ENCODE measurements at regions not wholly inside any gene's neighbourhood (a gene's known extent, or its start where the extent isn't known, plus 50 kb on each side); places are given as distances from the start of the nearest gene placed in this dataset.
"Not testable (repeated sequence)": the region's sequence is repeated elsewhere in the genome, so short reads cannot be mapped to it uniquely, and the experiment has no call there.

GRCh38 chr5:106874974-106875373 lies 795.8 kb downstream of the EFNA5 start:
- DNase-seq, result no peak

GRCh38 chr5:106874531-106874930 lies 796.2 kb downstream of the EFNA5 start:
- no peak for DNase-seq

GRCh38 chr5:106873568-106873967 lies 797.2 kb downstream of the EFNA5 start:
- DNase-seq, result no peak

GRCh38 chr5:106865279-106865678 lies 805.5 kb downstream of the EFNA5 start:
- DNase-seq, result no peak

DNA sequence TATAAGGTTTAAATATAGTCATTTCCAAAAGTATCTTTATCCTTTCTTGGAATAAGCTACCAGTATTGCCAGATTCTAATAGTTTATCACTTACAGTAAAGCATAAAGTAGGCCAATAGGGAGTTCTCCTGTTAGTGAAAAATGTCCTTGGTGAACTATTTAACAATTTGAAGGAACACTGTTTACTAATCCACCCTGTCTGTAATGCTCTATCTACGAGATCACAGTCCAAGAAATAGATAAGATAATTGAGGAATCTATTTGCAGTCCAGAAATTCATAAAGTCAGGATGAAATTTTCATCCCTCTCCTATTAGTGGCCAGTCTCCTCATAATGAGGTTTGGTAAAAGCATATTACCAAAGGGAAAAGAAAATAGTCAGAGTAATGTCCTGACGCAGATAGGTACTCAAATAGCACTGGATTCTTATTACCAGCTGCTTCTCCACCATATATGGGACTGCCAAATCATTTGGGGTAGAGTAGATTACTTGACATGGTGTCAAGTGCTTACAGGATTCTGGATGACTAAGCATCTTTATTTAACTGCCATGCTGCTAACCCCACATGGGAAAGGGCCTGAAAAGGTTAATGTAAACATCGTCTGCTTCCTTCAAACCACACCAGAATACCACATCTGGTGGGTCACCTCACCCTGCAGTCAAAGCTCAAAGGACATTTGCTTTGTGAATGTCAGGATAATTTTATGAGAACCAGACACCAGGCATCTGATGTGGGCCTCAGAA lies 808.1 kb downstream of the EFNA5 start:
- no peak for DNase-seq

DNA sequence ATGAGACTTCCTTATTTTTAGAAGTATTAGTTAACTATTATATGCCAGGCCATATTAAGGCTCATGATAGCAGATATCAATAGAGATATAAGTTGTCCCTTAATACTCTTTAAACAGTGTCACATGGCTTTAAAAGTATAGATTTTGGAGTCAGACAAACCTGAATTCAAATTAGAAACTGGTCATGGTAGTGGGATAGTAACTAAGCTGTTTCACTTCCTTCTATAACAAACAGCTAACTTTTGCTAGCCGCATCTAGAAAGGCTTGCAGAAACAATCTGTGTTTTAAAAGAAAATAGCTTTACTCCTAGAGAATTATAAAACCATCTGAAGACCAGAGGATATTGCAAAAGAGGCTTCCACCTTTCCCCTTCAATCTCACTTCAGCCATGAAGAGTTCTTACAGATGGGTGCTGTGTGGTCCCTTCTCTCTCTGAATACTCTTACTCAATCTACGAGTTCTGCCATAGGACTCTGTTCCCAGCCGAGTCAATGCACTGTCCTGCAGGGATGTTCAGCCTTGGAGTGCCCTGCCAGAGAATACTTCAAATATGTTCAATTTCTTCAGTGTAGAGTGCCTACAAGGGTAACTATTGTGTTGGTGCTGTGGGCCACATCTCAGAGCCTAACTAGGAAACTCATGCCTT lies 810.2 kb downstream of the EFNA5 start:
- DNase-seq, result no peak

DNA sequence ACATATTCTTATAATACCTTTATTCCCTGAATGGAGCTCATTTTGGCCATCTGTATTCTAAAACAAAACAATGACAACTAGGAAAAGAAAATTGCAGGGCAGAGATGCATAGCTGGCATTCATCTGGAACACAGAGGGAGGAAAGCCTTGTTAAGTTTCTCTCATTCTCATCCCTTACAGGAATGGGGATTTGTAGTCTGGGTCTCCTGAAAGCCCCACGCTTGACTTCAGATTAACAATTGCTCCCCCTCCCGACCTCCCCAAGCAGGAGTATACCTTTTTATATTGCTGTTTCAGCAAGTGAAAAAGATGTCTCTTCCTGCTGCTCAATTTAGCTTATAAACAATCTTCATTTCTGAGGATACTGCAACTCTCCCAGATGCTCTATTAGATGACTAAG lies 812.1 kb downstream of the EFNA5 start:
- DNase-seq, result no peak

DNA sequence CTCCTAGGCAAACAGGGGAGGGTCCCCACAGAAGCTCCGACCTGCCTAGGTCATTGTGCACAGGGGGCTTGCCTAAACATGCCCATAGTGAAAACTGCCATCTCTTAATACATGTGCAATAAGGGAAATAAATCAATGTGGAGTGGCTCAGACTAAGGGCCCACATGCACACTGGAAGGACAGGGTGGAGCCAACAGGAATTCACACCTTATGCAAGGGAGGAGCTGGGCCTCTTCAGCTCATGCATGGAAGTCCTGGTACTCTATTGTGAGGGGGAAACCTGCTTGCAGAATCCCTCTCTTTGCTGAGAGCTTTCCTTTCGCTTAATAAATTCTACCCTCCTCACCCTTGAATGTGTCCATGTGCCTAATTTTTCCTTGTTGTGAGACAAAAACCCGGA lies 815.8 kb downstream of the EFNA5 start:
- DNase-seq, result no peak

DNA sequence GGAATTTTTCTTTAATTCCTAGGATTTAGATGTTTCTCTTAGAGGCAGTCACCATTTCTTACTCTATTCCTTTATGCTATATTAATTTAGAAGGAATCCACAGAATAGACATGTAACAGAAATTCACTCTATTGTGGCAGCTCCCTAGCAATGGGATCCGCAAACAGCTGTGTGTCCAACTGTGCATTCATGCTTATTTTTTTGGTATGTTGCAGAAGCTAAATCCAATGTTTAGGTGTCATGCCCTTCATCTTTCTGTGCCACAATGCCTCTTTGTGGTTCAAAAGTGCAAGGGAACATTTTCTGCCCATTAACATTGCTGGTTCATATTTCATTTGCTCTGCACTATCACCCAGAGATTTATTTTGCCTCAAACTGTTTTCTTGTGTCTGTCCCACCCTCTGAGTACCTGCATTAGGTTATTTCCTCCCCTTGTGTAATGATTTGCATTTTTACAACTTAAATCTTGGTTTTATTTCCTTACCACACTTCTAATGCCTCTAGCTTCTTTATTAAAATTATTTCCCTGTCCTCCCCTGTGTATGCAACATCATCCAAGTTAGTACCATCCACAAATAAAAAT lies 816.5 kb downstream of the EFNA5 start:
- no peak for DNase-seq

DNA sequence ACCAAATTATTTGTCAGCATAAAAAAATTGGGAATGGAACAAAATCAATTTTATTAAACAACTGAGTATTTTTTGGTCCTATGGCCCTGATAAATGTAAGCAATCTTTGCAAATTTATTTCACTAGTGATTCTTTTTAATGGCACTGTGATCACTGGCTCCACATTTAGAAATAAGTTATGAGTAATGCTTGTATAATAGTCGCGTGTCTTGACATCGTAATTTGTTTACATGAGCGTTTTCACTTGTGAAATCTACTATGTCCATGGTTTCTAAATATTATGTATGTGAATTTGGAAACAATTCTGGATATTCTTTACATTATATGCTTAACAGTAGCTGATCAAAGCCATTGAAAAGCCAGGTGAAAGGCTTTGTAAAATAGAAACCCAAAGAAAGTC lies 817.5 kb downstream of the EFNA5 start:
- DNase-seq, result no peak

DNA sequence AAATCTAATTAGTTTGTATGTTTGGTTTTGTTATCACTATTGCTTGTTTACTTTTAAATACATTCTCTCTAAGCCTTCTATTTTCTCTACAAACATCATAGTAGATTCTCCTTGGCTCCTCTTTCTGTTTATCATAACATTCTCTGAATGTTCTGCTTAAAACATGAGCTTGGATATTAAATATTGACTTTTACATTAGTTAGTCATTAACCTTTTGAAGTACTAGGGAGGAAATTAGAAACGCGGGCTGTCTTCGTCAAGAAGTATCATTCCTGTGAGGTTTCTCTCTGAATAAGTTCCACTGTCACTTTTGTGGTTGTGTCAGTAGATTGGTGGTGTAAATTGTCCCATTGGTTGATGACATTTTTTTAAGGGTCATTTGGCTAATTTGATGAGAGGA lies 821.5 kb downstream of the EFNA5 start:
- no peak for DNase-seq

GRCh38 chr5:106843812-106844416 lies 826.8 kb downstream of the EFNA5 start:
- no peak for DNase-seq

- no peak for DNase-seq
Measured at GRCh38 chr5:106833517-106833916, 837.2 kb downstream of the EFNA5 start.

GRCh38 chr5:106827061-106827460 lies 843.7 kb downstream of the EFNA5 start:
- DNase-seq, result no peak

GRCh38 chr5:106825374-106825773 lies 845.4 kb downstream of the EFNA5 start:
- DNase-seq, result no peak

GRCh38 chr5:106822851-106823250 lies 847.9 kb downstream of the EFNA5 start:
- DNase-seq, result no peak

- no peak for DNase-seq
Measured at GRCh38 chr5:106818552-106818951, 852.2 kb downstream of the EFNA5 start.

DNA sequence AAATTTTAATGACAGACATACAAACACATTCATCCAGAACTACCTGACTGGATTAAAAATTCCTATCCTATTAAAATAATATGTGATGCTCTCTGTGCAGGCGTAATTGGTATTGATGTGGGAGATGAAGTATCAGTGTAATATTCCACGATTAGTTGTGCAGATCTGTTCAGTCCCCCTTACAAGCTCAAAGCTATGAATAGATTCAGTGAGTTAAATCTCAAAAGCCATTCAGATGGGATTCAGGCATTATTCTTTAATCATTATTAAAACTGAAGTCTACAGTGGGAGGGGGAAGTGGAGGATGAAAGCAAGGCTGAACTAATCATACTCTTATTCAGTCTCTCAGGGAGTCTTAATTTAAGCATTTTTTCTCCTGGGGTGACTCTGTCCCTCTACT lies 855.8 kb downstream of the EFNA5 start:
- DNase-seq, result no peak

DNA sequence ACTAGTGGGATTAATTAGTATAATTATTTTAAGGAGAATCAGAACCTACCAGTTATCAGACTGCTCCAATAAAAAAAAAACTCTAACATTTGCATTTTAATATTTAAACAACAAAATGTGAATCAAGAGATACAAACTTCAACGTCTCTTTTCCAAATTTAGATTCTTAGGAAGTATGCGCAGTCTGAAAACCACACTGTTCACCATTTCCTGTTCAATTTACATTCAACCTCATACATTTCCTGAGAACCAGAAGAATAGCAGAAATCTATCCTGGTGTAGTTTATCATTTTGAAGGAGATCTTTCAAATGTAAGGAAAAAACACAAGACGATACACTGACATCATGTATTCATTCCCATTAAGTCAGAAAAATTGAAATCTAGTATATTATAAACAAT lies 869.2 kb downstream of the EFNA5 start:
- DNase-seq, result no peak

DNA sequence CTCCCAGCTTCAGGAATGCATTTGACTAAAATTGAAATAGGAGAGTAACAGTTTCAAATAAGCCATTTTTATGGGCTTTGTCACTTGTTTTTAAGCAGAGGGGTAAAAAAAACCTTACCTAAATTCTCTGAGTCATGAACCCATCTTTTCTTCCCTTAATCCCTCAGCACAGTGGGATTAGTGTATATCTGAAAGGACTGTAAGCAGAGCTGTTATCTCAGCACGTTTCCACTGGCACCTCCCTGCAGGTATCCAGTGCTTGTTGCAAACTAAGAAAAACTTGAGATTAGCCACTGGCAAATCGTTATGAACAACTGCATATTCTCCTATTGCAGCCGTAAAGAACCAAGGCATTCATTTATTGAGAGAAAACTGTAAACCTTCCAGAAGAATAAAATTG lies 872.7 kb downstream of the EFNA5 start:
- DNase-seq, result no peak

- no peak for DNase-seq
Measured at GRCh38 chr5:106796081-106796480, 874.7 kb downstream of the EFNA5 start.

- no peak for DNase-seq
Measured at GRCh38 chr5:106784846-106785245, 885.9 kb downstream of the EFNA5 start.

DNA sequence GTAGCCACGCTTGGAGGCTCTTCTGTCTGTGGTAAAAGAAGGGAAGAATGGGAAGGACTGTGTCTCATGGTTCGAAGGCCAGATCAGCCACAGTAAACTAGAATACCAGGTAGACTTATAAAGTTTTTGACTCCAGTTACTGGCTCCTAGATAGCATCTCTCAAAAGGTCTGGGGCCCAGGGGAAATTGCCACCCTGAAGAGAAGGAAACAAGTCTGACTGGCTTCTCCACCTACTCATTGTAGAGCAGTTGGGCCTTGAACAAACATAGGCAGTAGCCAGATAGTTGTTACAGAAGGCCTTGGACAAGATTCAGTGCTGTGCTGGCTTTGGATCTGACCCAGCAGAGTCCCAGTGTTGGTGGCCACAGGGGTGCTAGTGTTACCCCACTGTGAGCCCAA lies 890.4 kb downstream of the EFNA5 start:
- DNase-seq, result no peak

DNA sequence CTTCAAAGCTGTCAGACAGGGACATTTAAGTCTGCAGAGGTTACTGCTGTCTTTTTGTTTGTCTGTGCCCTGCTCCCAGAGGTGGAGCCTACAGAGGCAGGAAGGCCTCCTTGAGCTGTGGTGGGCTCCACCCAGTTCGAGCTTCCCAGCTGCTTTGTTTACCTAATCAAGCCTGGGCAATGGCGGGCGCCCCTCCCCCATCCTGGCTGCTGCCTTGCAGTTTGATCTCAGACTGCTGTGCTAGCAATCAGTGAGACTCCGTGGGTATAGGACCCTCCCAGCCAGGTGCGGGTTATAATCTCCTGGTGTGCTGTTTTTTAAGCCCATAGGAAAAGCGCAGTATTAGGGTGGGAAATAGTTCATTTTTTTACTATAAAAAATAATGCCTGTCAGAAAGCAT lies 894.2 kb downstream of the EFNA5 start:
- not testable (repeated sequence) for DNase-seq

All from stimulated activated CD4-positive, alpha-beta T cell treated with anti-CD3 and anti-CD28 coated beads, Interleukin-1b, Interleukin-23, amount 100 ng/mL, for 48 hours (primary cell).